Loucy (cell line): ENCODE measurements at regions not wholly inside any gene's neighbourhood (a gene's known extent, or its start where the extent isn't known, plus 50 kb on each side); places are given as distances from the start of the nearest gene placed in this dataset.

Experiments
- H2AFZ ChIP-seq: fragments of 200-600 bp; sonication (generic); 2 replicates; pipeline ENCODE4 v1.6.0; 2016; ENCODE audit warnings: antibody characterized with exemption, mild to moderate bottlenecking, low read length, moderate library complexity
- H3F3A ChIP-seq: fragments of 200-600 bp; 2 replicates; pipeline ENCODE4 v1.6.0; 2016; ENCODE audit warnings: antibody characterized with exemption, low read depth, mild to moderate bottlenecking
- H3K27me3 ChIP-seq: fragments of 200-600 bp; sonication (generic); 2 replicates; pipeline ENCODE4 v1.6.1; 2014; ENCODE audit warnings: low read length, mild to moderate bottlenecking; ENCODE audit not compliant: insufficient read depth, poor library complexity, severe bottlenecking
- H3K36me3 ChIP-seq: fragments of 200-600 bp; sonication (generic); 2 replicates; pipeline ENCODE4 v1.6.1; 2016; ENCODE audit warnings: low read length; ENCODE audit not compliant: insufficient read depth
- H3K4me1 ChIP-seq: fragments of 200-600 bp; sonication (generic); 2 replicates; pipeline ENCODE4 v1.5.1; 2014; ENCODE audit warnings: low read length, mild to moderate bottlenecking; ENCODE audit not compliant: insufficient read depth, poor library complexity, severe bottlenecking
- H3K4me2 ChIP-seq: fragments of 200-600 bp; sonication (generic); 2 replicates; pipeline ENCODE4 v1.6.0; 2014; ENCODE audit warnings: antibody characterized with exemption, low read length, low read depth, mild to moderate bottlenecking; ENCODE audit not compliant: poor library complexity, severe bottlenecking
- H3K4me3 ChIP-seq: fragments of 200-600 bp; sonication (generic); 2 replicates; pipeline ENCODE4 v1.5.1; 2014; ENCODE audit warnings: low read length, mild to moderate bottlenecking, mixed read lengths; ENCODE audit not compliant: poor library complexity, severe bottlenecking
- H3K79me2 ChIP-seq: fragments of 200-600 bp; sonication (generic); 2 replicates; pipeline ENCODE4 v1.6.1; 2014; ENCODE audit warnings: low read length; ENCODE audit not compliant: insufficient read depth
- H3K9ac ChIP-seq: fragments of 200-600 bp; sonication (generic); 2 replicates; pipeline ENCODE4 v1.6.0; 2014; ENCODE audit warnings: mild to moderate bottlenecking, low read depth, low read length, moderate library complexity; ENCODE audit not compliant: poor library complexity, severe bottlenecking
- H3K9me2 ChIP-seq: fragments of 200-600 bp; sonication (generic); replicated peaks from 2 replicates; pipeline ENCODE4 v1.6.1; 2016; ENCODE audit warnings: low read depth, low read length, mixed read lengths
- H3K9me3 ChIP-seq: fragments of 200-600 bp; sonication (generic); 2 replicates; pipeline ENCODE4 v1.6.1; 2014; ENCODE audit warnings: mild to moderate bottlenecking, antibody characterized with exemption, low read length, low read depth; ENCODE audit not compliant: insufficient read depth
- H4K20me1 ChIP-seq: fragments of 200-600 bp; sonication (generic); 2 replicates; pipeline ENCODE4 v1.6.0; 2014; ENCODE audit warnings: antibody characterized with exemption, low read length, mild to moderate bottlenecking; ENCODE audit not compliant: insufficient read depth, poor library complexity, severe bottlenecking
- CTCF ChIP-seq: fragments of 200-600 bp; sonication (generic); conservative IDR thresholded peaks from 2 replicates; pipeline ENCODE4 v1.5.1; 2014; ENCODE audit warnings: mild to moderate bottlenecking, antibody characterized with exemption, low read length
- EZH2phosphoT487 ChIP-seq: fragments of 200-600 bp; IDR thresholded peaks from 2 replicates; pipeline ENCODE4 v1.6.1; 2018; ENCODE audit warnings: antibody characterized with exemption, mild to moderate bottlenecking, moderate library complexity, borderline replicate concordance

GRCh38 chr7:126361183-126361582, 891.6 kb downstream of the GRM8 start:
- Histone ChIP-seq H2AFZ (no peak overlapping the region), H3K9me3 (no peaks in the 10 kb centered on the region), H4K20me1 (no peaks in the 10 kb centered on the region), H3K9me2 (no peaks in the 10 kb centered on the region), H3F3A (no peaks in the 10 kb centered on the region), H3K4me3 (no peak overlapping the region), H3K79me2 (no peaks in the 10 kb centered on the region), H3K4me2 (no peak overlapping the region), H3K36me3 (no peaks in the 10 kb centered on the region), H3K4me1 (no peaks in the 10 kb centered on the region), H3K27me3 (no peaks in the 10 kb centered on the region), H3K9ac (no peak overlapping the region)
- no peak for TF ChIP-seq CTCF
- TF ChIP-seq EZH2phosphoT487: no peak

GRCh38 chr7:126339813-126340212, 912.9 kb downstream of the GRM8 start:
- no peaks in the 10 kb centered on the region for H3K9me3 ChIP-seq

GRCh38 chr7:126305671-126306070, 947.1 kb downstream of the GRM8 start:
- Histone ChIP-seq H4K20me1 (no peaks in the 10 kb centered on the region), H3K4me1 (no peaks in the 10 kb centered on the region), H3K36me3 (no peaks in the 10 kb centered on the region), H2AFZ (no peak overlapping the region), H3F3A (no peaks in the 10 kb centered on the region), H3K9me3 (no peaks in the 10 kb centered on the region), H3K4me2 (no peak overlapping the region), H3K9me2 (no peaks in the 10 kb centered on the region), H3K9ac (no peak overlapping the region), H3K4me3 (no peak overlapping the region), H3K27me3 (no peaks in the 10 kb centered on the region), H3K79me2 (no peaks in the 10 kb centered on the region)
- TF ChIP-seq CTCF (no peak), EZH2phosphoT487 (no peak)

More at GRCh38 chr7:126339813-126340212, 912.9 kb downstream of the GRM8 start:
- no peak overlapping the region for H3K4me3 ChIP-seq
- H3F3A ChIP-seq: no peaks in the 10 kb centered on the region
- H2AFZ ChIP-seq: no peak overlapping the region
- no peaks in the 10 kb centered on the region for H3K27me3 ChIP-seq
- no peak overlapping the region for H3K9ac ChIP-seq
- no peaks in the 10 kb centered on the region for H3K36me3 ChIP-seq
- no peaks in the 10 kb centered on the region for H4K20me1 ChIP-seq
- H3K79me2 ChIP-seq: no peaks in the 10 kb centered on the region
- TF ChIP-seq CTCF: no peak
- no peak overlapping the region for H3K4me2 ChIP-seq
- no peaks in the 10 kb centered on the region for H3K9me2 ChIP-seq
- H3K4me1 ChIP-seq: no peaks in the 10 kb centered on the region
